ENCODE measurements at regions not wholly inside any gene's neighbourhood (a gene's known extent, or its start where the extent isn't known, plus 50 kb on each side); places are given as distances from the start of the nearest gene placed in this dataset.

DNA sequence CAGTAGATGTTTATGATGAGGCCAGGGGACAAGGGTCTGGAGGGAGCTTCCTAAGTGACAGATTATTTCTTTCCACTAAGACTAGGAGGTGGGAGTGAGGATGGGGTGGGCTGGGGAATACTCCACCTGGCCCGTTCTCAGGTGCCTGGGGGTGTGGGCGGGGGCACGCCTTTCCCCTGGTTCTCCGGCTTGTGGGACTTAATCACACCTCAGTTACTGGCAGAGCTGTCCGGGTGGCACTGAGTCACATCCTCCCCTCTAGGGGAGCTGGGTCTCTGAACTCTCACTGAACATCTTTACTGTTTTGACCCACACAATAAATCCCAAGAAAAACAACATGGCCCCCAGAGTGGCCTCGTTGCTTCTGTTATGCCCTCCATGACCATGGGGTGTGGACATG is 332.8 kb downstream of the MAF start:
- TF ChIP-seq, protein P1, sequence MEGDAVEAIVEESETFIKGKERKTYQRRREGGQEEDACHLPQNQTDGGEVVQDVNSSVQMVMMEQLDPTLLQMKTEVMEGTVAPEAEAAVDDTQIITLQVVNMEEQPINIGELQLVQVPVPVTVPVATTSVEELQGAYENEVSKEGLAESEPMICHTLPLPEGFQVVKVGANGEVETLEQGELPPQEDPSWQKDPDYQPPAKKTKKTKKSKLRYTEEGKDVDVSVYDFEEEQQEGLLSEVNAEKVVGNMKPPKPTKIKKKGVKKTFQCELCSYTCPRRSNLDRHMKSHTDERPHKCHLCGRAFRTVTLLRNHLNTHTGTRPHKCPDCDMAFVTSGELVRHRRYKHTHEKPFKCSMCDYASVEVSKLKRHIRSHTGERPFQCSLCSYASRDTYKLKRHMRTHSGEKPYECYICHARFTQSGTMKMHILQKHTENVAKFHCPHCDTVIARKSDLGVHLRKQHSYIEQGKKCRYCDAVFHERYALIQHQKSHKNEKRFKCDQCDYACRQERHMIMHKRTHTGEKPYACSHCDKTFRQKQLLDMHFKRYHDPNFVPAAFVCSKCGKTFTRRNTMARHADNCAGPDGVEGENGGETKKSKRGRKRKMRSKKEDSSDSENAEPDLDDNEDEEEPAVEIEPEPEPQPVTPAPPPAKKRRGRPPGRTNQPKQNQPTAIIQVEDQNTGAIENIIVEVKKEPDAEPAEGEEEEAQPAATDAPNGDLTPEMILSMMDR (IDR thresholded peaks at IDR 0.05) = no peak
- no peak for TF ChIP-seq POLR2A (IDR thresholded peaks at IDR 0.05)
- TF ChIP-seq EP300 (IDR thresholded peaks at IDR 0.05) = no peak

All from tibial nerve (tissue), 4 donors.